Fibroblast of villous mesenchyme (primary cell): ENCODE measurements at regions not wholly inside any gene's neighbourhood (a gene's known extent, or its start where the extent isn't known, plus 50 kb on each side); places are given as distances from the start of the nearest gene placed in this dataset.
"Not testable (repeated sequence)": the region's sequence is repeated elsewhere in the genome, so short reads cannot be mapped to it uniquely, and the experiment has no call there.

ENCODE experiments used
- DNase-seq: peaks from one replicate; pipeline ENCODE4 v3.0.0-alpha.2; 2010; ENCODE audit warnings: low read depth
- H3K4me3 ChIP-seq: 2 replicates; pipeline ENCODE4 v1.5.1; 2011; ENCODE audit warnings: low read depth, mild to moderate bottlenecking, low read length
- CTCF ChIP-seq: IDR thresholded peaks from 2 replicates; pipeline ENCODE4 v1.5.1; 2012; ENCODE audit warnings: low read depth, mild to moderate bottlenecking, low read length; ENCODE audit not compliant: insufficient read depth

GRCh38 chr1:192453360-192453992 lies 122.1 kb upstream of the RGS1 start:
- DNase-seq = no peak
- H3K4me3 ChIP-seq = no peak overlapping the region
- no peak for TF ChIP-seq CTCF

- no peak overlapping the region for H3K4me3 ChIP-seq
- DNase-seq = no peak
- no peak for TF ChIP-seq CTCF
These were observed 116.1 kb upstream of the RGS1 start for GRCh38 chr1:192459467-192459866.

GRCh38 chr1:192461684-192462083 lies 113.9 kb upstream of the RGS1 start:
- H3K4me3 ChIP-seq = no peak overlapping the region
- no peak for DNase-seq
- no peak for TF ChIP-seq CTCF

GRCh38 chr1:192462616-192463015 lies 113.0 kb upstream of the RGS1 start:
- no peak overlapping the region for H3K4me3 ChIP-seq
- DNase-seq = no peak
- no peak for TF ChIP-seq CTCF

GRCh38 chr1:192463661-192464060 lies 111.9 kb upstream of the RGS1 start:
- TF ChIP-seq CTCF = no peak
- H3K4me3 ChIP-seq = no peak overlapping the region
- no peak for DNase-seq

- DNase-seq, H3K4me3 ChIP-seq: not testable (repeated sequence)
These were observed 110.4 kb upstream of the RGS1 start for GRCh38 chr1:192465221-192465620.

- DNase-seq = peak; percentile 35
- H3K4me3 ChIP-seq = no peak overlapping the region
- TF ChIP-seq CTCF = peak; percentile 66
These were observed 101.4 kb upstream of the RGS1 start for GRCh38 chr1:192474080-192474683.
